Coronary artery (tissue), 2 donors: ENCODE measurements at regions not wholly inside any gene's neighbourhood (a gene's known extent, or its start where the extent isn't known, plus 50 kb on each side); places are given as distances from the start of the nearest gene placed in this dataset.
"Not testable (repeated sequence)": the region's sequence is repeated elsewhere in the genome, so short reads cannot be mapped to it uniquely, and the experiment has no call there.

ENCODE experiments used
- DNase-seq: peaks from one replicate; pipeline ENCODE4 v3.0.0-alpha.2; 2017; ENCODE audit warnings: low spot score
- H3K27ac ChIP-seq, 2 donors: fragments of 200-600 bp; sonication (generic); one replicate each; pipeline ENCODE4 v1.5.1; 2016 to 2019
- H3K4me3 ChIP-seq: fragments of 200-600 bp; sonication (generic); 2 replicates; pipeline ENCODE4 v1.5.1; 2016; ENCODE audit warnings: mild to moderate bottlenecking, moderate library complexity
- CTCF ChIP-seq: fragments of 200-600 bp; sonication (generic); IDR thresholded peaks from one replicate; pipeline ENCODE4 v1.5.1; 2019; ENCODE audit warnings: antibody characterized with exemption

GRCh38 chr16:23013484-23013883 is 135.8 kb downstream of the USP31 start:
- TF ChIP-seq CTCF, result no peak
- Histone ChIP-seq H3K4me3 (no peak overlapping the region), H3K27ac (no peak overlapping the region)
- no peak for DNase-seq

GRCh38 chr16:23009075-23009474 is 140.2 kb downstream of the USP31 start:
- no peak for TF ChIP-seq CTCF
- no peak overlapping the region for H3K27ac ChIP-seq
- no peak for DNase-seq

GRCh38 chr16:23008041-23008440 is 141.2 kb downstream of the USP31 start:
- TF ChIP-seq CTCF, result no peak
- Histone ChIP-seq H3K27ac (no peak overlapping the region), H3K4me3 (no peak overlapping the region)
- DNase-seq, result no peak

More at GRCh38 chr16:23009075-23009474, 140.2 kb downstream of the USP31 start:
- H3K4me3 ChIP-seq, result no peak overlapping the region

- DNase-seq, result no peak
- TF ChIP-seq CTCF, result no peak
- H3K4me3 ChIP-seq, result no peak overlapping the region
- H3K27ac ChIP-seq, result no peak overlapping the region
Observed at GRCh38 chr16:23006380-23006779, 142.9 kb downstream of the USP31 start.

GRCh38 chr16:23005951-23006350 is 143.3 kb downstream of the USP31 start:
- Histone ChIP-seq H3K4me3 (no peak overlapping the region), H3K27ac (no peak overlapping the region)
- DNase-seq, result no peak
- TF ChIP-seq CTCF, result no peak

GRCh38 chr16:22989598-22989997 is 159.7 kb downstream of the USP31 start:
- TF ChIP-seq CTCF, result no peak
- DNase-seq, result no peak
- Histone ChIP-seq H3K4me3 (no peak overlapping the region), H3K27ac (no peak overlapping the region)

- no peak overlapping the region for H3K4me3 ChIP-seq
- no peak overlapping the region for H3K27ac ChIP-seq
- TF ChIP-seq CTCF, result no peak
- no peak for DNase-seq
Observed at GRCh38 chr16:22983614-22984013, 165.6 kb downstream of the USP31 start.

GRCh38 chr16:22980514-22980913 is 166.6 kb downstream of the HS3ST2 start:
- H3K27ac ChIP-seq, H3K4me3 ChIP-seq, DNase-seq: not testable (repeated sequence)
